PC-9 (cell line): ENCODE measurements at regions not wholly inside any gene's neighbourhood (a gene's known extent, or its start where the extent isn't known, plus 50 kb on each side); places are given as distances from the start of the nearest gene placed in this dataset.

Experiments used
- CTCF ChIP-seq: fragments of 200-600 bp; sonication (generic); conservative IDR thresholded peaks from 2 replicates; pipeline ENCODE4 v1.6.1; 2017; ENCODE audit warnings: mixed run types, antibody characterized with exemption, mild to moderate bottlenecking, moderate library complexity
- EZH2 ChIP-seq: fragments of 200-600 bp; sonication (generic); IDR thresholded peaks from 2 replicates; pipeline ENCODE4 v1.8.0; 2017; ENCODE audit warnings: antibody characterized with exemption, low read depth

DNA sequence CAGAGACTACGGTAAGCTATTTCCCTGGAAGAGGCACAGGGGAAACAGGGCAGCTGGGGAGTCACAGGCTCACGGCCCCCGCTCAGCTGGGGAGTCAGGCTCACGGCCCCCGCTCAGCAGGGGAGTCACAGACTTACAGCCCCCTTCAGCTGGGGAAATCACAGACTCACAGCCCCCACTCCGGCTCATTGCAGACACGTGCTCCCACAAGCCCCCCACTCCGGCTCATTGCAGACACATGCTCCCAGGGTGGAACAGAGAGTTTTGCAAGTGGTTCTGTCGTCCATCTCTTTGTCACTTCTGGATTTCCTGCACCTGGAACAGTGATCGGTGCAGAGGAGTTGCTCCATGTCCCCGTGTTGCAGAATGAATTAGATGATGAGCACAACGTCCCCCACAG, 405.5 kb downstream of the CDH26 start:
- TF ChIP-seq CTCF (no peak), EZH2 (no peak)
